PFSK-1 (cell line): ENCODE measurements at regions not wholly inside any gene's neighbourhood (a gene's known extent, or its start where the extent isn't known, plus 50 kb on each side); places are given as distances from the start of the nearest gene placed in this dataset.

Experiments used
- FOXP2 ChIP-seq: optimal IDR thresholded peaks from 2 replicates; pipeline ENCODE3; 2011; ENCODE audit warnings: borderline replicate concordance, control low read depth, inconsistent platforms; ENCODE audit not compliant: insufficient read depth; ENCODE audit errors: extremely low read length, extremely low read depth
- POLR2AphosphoS5 ChIP-seq: IDR thresholded peaks from 2 replicates; pipeline ENCODE4 v1.6.1; 2012; ENCODE audit warnings: low read depth, mild to moderate bottlenecking, control low read depth, low read length, moderate library complexity
- SIN3A ChIP-seq: IDR thresholded peaks from 2 replicates; pipeline ENCODE4 v1.6.1; 2012; ENCODE audit warnings: mild to moderate bottlenecking, low read length, moderate library complexity, borderline replicate concordance; ENCODE audit not compliant: insufficient read depth
- TAF1 ChIP-seq: IDR thresholded peaks from 2 replicates; pipeline ENCODE4 v1.6.1; 2012; ENCODE audit warnings: low read length, control low read depth, borderline replicate concordance; ENCODE audit not compliant: insufficient read depth
- TF ChIP-seq, protein P1 (sequence below), 2 experiments: IDR thresholded peaks; 2 replicates each; pipeline versions ENCODE4 v1.6.1 to v1.8.0; 2011 to 2012; ENCODE audit warnings: low read depth in 2 of 2, low read length in 2 of 2, control low read depth in 1 of 2, inconsistent platforms in 1 of 2, mild to moderate bottlenecking in 1 of 2, moderate library complexity in 1 of 2; ENCODE audit not compliant: insufficient read depth in 1 of 2

GRCh38 chr5:175790796-175791195 is 80.6 kb upstream of the CPLX2 start:
- no peak for TF ChIP-seq TAF1
- TF ChIP-seq FOXP2, result no peak
- TF ChIP-seq, protein P1, sequence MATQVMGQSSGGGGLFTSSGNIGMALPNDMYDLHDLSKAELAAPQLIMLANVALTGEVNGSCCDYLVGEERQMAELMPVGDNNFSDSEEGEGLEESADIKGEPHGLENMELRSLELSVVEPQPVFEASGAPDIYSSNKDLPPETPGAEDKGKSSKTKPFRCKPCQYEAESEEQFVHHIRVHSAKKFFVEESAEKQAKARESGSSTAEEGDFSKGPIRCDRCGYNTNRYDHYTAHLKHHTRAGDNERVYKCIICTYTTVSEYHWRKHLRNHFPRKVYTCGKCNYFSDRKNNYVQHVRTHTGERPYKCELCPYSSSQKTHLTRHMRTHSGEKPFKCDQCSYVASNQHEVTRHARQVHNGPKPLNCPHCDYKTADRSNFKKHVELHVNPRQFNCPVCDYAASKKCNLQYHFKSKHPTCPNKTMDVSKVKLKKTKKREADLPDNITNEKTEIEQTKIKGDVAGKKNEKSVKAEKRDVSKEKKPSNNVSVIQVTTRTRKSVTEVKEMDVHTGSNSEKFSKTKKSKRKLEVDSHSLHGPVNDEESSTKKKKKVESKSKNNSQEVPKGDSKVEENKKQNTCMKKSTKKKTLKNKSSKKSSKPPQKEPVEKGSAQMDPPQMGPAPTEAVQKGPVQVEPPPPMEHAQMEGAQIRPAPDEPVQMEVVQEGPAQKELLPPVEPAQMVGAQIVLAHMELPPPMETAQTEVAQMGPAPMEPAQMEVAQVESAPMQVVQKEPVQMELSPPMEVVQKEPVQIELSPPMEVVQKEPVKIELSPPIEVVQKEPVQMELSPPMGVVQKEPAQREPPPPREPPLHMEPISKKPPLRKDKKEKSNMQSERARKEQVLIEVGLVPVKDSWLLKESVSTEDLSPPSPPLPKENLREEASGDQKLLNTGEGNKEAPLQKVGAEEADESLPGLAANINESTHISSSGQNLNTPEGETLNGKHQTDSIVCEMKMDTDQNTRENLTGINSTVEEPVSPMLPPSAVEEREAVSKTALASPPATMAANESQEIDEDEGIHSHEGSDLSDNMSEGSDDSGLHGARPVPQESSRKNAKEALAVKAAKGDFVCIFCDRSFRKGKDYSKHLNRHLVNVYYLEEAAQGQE (IDR thresholded peaks at IDR 0.05; ENCODE audit: insufficient read depth in 1 of 2, low read depth in 2 of 2, low read length in 2 of 2), result no peak
- TF ChIP-seq SIN3A, result no peak
- no peak for TF ChIP-seq POLR2AphosphoS5

- no peak for TF ChIP-seq SIN3A
- TF ChIP-seq, protein P1 (IDR thresholded peaks at IDR 0.05; ENCODE audit: insufficient read depth in 1 of 2, low read depth in 2 of 2, low read length in 2 of 2), result no peak; a peak in 1 of 4 replicates
- TF ChIP-seq POLR2AphosphoS5, result no peak
- TF ChIP-seq TAF1, result no peak
- TF ChIP-seq FOXP2, result no peak
These were observed 75.4 kb upstream of the CPLX2 start for GRCh38 chr5:175795959-175796358.

GRCh38 chr5:175796536-175797499 is 74.6 kb upstream of the CPLX2 start:
- TF ChIP-seq, protein P1 (IDR thresholded peaks at IDR 0.05; ENCODE audit: insufficient read depth in 1 of 2, low read depth in 2 of 2, low read length in 2 of 2), result peak; percentile 95 to 97
- TF ChIP-seq SIN3A (peak; percentile 69; the same call in 1 of the 2 replicates), FOXP2 (peak; percentile 67), POLR2AphosphoS5 (no peak), TAF1 (no peak)

DNA sequence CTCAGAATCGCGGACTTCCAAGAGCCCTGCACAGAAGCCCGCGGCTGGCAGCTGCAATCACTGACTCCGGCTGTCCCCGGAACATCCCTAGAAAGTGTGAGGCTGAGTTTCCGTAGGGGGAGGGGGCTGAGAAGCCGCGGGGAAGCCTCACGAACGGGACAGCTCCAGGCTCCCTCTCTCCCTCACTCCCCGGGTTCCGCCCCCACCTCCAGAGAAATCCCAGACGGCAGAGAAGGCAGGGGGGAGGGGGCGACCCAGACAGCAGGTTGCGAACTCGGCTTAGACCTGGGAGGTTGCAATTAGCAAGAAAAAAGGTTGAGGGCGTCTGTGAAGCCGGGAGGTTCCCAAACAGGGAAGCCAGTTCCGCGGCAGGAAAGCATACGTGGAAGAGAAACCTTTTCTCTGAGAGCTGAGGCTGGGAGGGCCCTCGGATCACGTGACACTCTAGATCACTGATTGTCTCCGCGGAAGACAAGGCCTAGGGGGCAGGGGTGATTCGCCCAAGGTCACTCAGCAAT is 73.8 kb upstream of the CPLX2 start:
- TF ChIP-seq, protein P1 (IDR thresholded peaks at IDR 0.05; ENCODE audit: insufficient read depth in 1 of 2, low read depth in 2 of 2, low read length in 2 of 2), result no peak
- no peak for TF ChIP-seq FOXP2
- no peak for TF ChIP-seq POLR2AphosphoS5
- no peak for TF ChIP-seq TAF1
- TF ChIP-seq SIN3A, result no peak
